Keratinocyte (primary cell): ENCODE measurements at regions not wholly inside any gene's neighbourhood (a gene's known extent, or its start where the extent isn't known, plus 50 kb on each side); places are given as distances from the start of the nearest gene placed in this dataset.

Experiments used
- DNase-seq: peaks from one replicate; pipeline ENCODE4 v3.0.0-alpha.2; 2011; ENCODE audit warnings: low read depth, missing footprints, low spot score
- FAIRE-seq: peaks from 2 replicates; lab custom pipeline; 2011; peaks lifted over from hg19 to GRCh38; lab: Jason Lieb, UNC
- H2AFZ ChIP-seq: 2 replicates; pipeline ENCODE4 v1.6.0; 2012; ENCODE audit warnings: low read length, control low read depth, inconsistent platforms; ENCODE audit not compliant: control insufficient read depth
- H3K27ac ChIP-seq: 2 replicates; pipeline ENCODE4 v1.5.1; 2011; ENCODE audit warnings: low read length; ENCODE audit not compliant: control insufficient read depth, insufficient read depth
- H3K27me3 ChIP-seq: 3 replicates; pipeline ENCODE4 v1.6.0; 2011; ENCODE audit warnings: low read length; ENCODE audit not compliant: control insufficient read depth, insufficient read depth; ENCODE audit errors: extremely low read depth
- H3K36me3 ChIP-seq, 2 experiments: 2 replicates in 1 of 2; 3 replicates in 1 of 2; pipeline ENCODE4 v1.5.1; 2011; ENCODE audit warnings: low read length in 2 of 2, mild to moderate bottlenecking in 1 of 2; ENCODE audit not compliant: control insufficient read depth in 2 of 2, insufficient read depth in 2 of 2; ENCODE audit errors: extremely low read depth in 1 of 2
- H3K4me1 ChIP-seq: 3 replicates; pipeline ENCODE4 v1.5.1; 2011; ENCODE audit warnings: low read length; ENCODE audit not compliant: control insufficient read depth, insufficient read depth; ENCODE audit errors: extremely low read depth
- H3K4me2 ChIP-seq: 3 replicates; pipeline ENCODE4 v1.6.0; 2011; ENCODE audit warnings: low read depth, low read length; ENCODE audit not compliant: control insufficient read depth, insufficient read depth; ENCODE audit errors: extremely low read depth
- H3K4me3 ChIP-seq, 3 experiments: fragments of 200-600 bp in 1 of 3; sonication (generic) in 1 of 3; 2 replicates in 2 of 3; 3 replicates in 1 of 3; pipeline ENCODE4 v1.5.1; 2011 to 2016; ENCODE audit warnings: low read length in 3 of 3, mild to moderate bottlenecking in 3 of 3, control low read depth in 2 of 3, inconsistent platforms in 1 of 3, low read depth in 1 of 3, mixed read lengths in 1 of 3, mixed run types in 1 of 3, moderate library complexity in 1 of 3; ENCODE audit not compliant: control insufficient read depth in 2 of 3, insufficient read depth in 2 of 3; ENCODE audit errors: extremely low read depth in 1 of 3
- H3K79me2 ChIP-seq: 2 replicates; pipeline ENCODE4 v1.6.0; 2012; ENCODE audit warnings: low read length; ENCODE audit not compliant: control insufficient read depth, insufficient read depth
- H3K9ac ChIP-seq: 3 replicates; pipeline ENCODE4 v1.6.0; 2011; ENCODE audit warnings: low read length; ENCODE audit not compliant: control insufficient read depth, insufficient read depth; ENCODE audit errors: extremely low read depth
- H3K9me1 ChIP-seq: 3 replicates; pipeline ENCODE4 v1.6.0; 2011; ENCODE audit warnings: low read length; ENCODE audit not compliant: control insufficient read depth, insufficient read depth; ENCODE audit errors: extremely low read depth
- H3K9me3 ChIP-seq: 2 replicates; pipeline ENCODE4 v1.5.1; 2012; ENCODE audit warnings: low read depth, low read length; ENCODE audit not compliant: control insufficient read depth
- H4K20me1 ChIP-seq: 3 replicates; pipeline ENCODE4 v1.6.0; 2011; ENCODE audit warnings: low read length; ENCODE audit not compliant: control insufficient read depth, insufficient read depth; ENCODE audit errors: extremely low read depth
- CTCF ChIP-seq, 3 experiments: IDR thresholded peaks in 1 of 3; conservative IDR thresholded peaks in 1 of 3; optimal IDR thresholded peaks in 1 of 3; 2 replicates in 2 of 3; 3 replicates in 1 of 3; pipeline versions ENCODE3 to v1.5.1; 2011; ENCODE audit warnings: low read length in 3 of 3, mild to moderate bottlenecking in 3 of 3, moderate library complexity in 2 of 3, control low read depth in 1 of 3, inconsistent platforms in 1 of 3; ENCODE audit not compliant: insufficient read depth in 2 of 3; ENCODE audit errors: extremely low read depth in 1 of 3
- EZH2 ChIP-seq: IDR thresholded peaks from one replicate; pipeline ENCODE4 v1.6.1; 2012; ENCODE audit warnings: inconsistent platforms, mild to moderate bottlenecking, low read length, moderate library complexity
- dilution Hi-C: fragments of 300-500 bp; cut with MboI; formaldehyde crosslinking; loops from one replicate; pipeline ENCODE4 v1.7.0; 2020; ENCODE audit warnings: low sequenced_read_pairs; ENCODE audit not compliant: extremely low pct_ligation_motif_present

DNA sequence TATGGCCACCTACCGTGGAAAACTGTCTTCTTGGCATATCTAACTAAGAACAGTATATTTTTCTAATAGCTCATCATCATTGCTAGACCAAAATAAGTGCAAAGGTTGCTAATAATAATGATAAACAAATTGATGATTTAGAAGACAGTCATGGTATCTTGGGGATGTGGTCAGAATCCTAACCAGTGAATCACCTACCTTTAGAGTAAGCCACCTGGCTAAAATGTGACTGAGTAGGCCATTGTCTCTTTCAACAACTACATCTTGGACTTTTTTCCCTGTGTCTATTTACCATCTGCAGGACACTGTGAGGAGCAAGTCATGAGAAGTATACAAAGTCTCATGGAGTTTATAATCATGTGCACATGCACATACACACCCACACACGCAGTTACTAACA lies 273.5 kb upstream of the SEMA6D start:
- DNase-seq (peak; percentile 82), FAIRE-seq (peak; percentile 89)
- Histone ChIP-seq H3K79me2 (no peaks in the 10 kb centered on the region), H3K36me3 (no peaks in the 10 kb centered on the region), H2AFZ (no peak overlapping the region), H3K4me3 (no peak overlapping the region), H3K27me3 (no peaks in the 10 kb centered on the region), H4K20me1 (no peaks in the 10 kb centered on the region), H3K4me2 (peak overlapping the region; percentile 34), H3K4me1 (peaks cover 16% of the 10 kb centered on the region), H3K9me1 (no peaks in the 10 kb centered on the region), H3K9me3 (no peaks in the 10 kb centered on the region), H3K9ac (no peak overlapping the region), H3K27ac (peak overlapping the region; percentile 70)
- dilution Hi-C loops: no loop called here
- no peak for TF ChIP-seq CTCF (optimal IDR thresholded peaks at IDR 0.05 in 1 of 3, IDR thresholded peaks at IDR 0.05 in 1 of 3, conservative IDR thresholded peaks at IDR 0.05 in 1 of 3; ENCODE audit: extremely low read depth in 1 of 3, insufficient read depth in 2 of 3, low read length in 3 of 3)
- TF ChIP-seq EZH2: no peak

DNA sequence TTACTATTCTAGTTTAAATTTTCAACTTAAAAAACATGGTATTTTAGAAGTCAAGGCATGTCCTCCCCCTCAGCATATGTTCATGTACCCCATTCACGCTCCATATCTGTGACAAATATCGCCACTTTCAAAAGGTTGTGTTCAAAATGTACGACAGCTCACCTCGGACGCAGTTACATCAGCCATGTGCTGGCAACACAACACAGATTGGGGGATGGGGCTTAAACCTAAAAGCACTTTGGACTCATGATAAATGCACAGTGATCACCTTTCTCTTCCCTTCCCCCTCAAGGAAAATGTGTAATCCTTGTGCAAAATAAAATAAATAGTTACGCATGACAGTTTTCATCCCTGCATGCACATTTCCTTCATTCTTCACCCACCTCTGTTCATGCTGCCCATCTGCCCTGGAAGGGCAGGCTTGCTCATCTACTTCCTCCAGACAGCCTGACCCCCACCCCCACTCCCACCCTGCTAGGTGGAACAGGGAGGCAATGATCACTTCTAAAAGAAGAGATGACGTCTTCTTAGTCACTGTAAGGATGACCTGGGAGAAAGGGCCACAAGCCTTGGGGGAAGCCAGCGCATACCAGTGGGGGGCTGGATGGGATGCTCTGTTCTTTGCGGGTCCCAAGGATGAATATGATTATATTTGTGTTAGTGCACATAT lies 271.4 kb upstream of the SEMA6D start:
- FAIRE-seq (no peak), DNase-seq (no peak)
- no peak overlapping the region for H3K9ac ChIP-seq
- H3K27me3 ChIP-seq: no peaks in the 10 kb centered on the region
- H4K20me1 ChIP-seq: no peaks in the 10 kb centered on the region
- no peak overlapping the region for H2AFZ ChIP-seq
- H3K4me1 ChIP-seq: peaks cover 16% of the 10 kb centered on the region
- dilution Hi-C loops: no loop called here
- TF ChIP-seq CTCF (optimal IDR thresholded peaks at IDR 0.05 in 1 of 3, IDR thresholded peaks at IDR 0.05 in 1 of 3, conservative IDR thresholded peaks at IDR 0.05 in 1 of 3; ENCODE audit: extremely low read depth in 1 of 3, insufficient read depth in 2 of 3, low read length in 3 of 3): no peak
- TF ChIP-seq EZH2: no peak
- H3K36me3 ChIP-seq: no peaks in the 10 kb centered on the region
- H3K9me3 ChIP-seq: no peaks in the 10 kb centered on the region
- H3K4me2 ChIP-seq: no peak overlapping the region
- no peaks in the 10 kb centered on the region for H3K79me2 ChIP-seq
- no peaks in the 10 kb centered on the region for H3K9me1 ChIP-seq
- H3K27ac ChIP-seq: no peak overlapping the region
- no peak overlapping the region for H3K4me3 ChIP-seq
